HG03521 (cell line): ENCODE measurements at regions not wholly inside any gene's neighbourhood (a gene's known extent, or its start where the extent isn't known, plus 50 kb on each side); places are given as distances from the start of the nearest gene placed in this dataset.
"Not testable (repeated sequence)": the region's sequence is repeated elsewhere in the genome, so short reads cannot be mapped to it uniquely, and the experiment has no call there.

Source experiments
- ATAC-seq: cut with Tn5 transposase; IDR thresholded peaks from one replicate; pipeline ENCODE4 v1.9.1; 2021; ENCODE audit warnings: mild to moderate bottlenecking, moderate library complexity; ENCODE audit not compliant: unreplicated experiment

DNA sequence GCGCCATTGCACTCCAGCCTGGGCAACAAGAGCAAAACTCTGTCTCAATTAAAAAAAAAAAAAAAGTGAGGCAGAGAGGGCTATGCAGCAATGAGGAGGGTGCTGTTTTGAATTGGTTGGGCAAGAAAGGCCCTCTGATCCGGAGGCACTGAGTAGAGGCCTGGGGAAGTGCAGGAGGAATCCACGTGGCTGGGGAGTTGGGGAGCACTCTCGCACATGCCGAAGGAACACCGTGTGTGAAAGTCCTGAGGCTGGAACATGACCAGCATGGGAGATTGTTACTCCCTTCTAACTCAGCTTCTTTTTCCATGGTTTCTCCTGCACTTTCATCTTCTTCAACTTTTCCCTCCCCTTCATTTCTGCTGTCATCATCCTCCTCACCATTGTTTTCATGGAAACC is 347.9 kb upstream of the HS6ST1 start:
- ATAC-seq: no peak

DNA sequence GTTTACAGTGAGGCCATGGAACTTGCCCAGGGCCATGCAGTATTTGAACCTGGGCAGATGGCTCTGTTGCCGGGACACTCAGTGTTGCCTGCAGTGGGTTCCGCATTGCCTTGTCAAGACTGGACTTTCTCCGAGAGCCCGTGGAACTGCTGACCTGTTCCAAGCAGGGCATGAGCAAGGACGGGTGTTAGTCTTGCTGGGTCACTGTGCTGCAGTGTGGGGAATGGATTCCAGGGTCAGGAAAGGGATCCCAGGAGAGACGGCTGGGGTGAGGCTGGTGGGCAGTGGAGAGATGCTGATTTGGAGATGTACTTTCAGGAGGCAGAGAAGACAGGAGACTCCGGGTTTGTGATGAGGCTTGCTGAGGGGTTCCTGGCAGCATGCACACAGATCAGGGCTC is 348.7 kb upstream of the HS6ST1 start:
- ATAC-seq: no peak

DNA sequence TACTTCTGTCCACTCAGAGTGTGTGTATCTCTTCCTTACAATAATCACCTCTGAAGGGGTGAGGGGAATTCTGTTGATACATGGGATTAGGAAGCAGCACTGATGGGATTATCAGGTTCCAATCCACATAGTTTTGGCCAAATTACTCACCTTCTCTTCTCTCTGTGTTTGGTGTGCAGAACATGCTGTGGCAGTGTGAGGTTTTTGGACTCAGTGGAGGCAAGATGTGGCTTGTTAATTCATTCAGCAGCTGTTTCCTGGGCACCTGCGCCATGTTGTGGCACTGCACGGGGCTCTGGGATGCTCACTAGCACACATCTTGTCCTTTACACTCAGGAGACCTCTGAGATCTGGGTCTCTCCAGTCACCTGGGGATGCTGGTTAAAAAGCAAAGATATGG is 350.3 kb upstream of the HS6ST1 start:
- no peak for ATAC-seq

DNA sequence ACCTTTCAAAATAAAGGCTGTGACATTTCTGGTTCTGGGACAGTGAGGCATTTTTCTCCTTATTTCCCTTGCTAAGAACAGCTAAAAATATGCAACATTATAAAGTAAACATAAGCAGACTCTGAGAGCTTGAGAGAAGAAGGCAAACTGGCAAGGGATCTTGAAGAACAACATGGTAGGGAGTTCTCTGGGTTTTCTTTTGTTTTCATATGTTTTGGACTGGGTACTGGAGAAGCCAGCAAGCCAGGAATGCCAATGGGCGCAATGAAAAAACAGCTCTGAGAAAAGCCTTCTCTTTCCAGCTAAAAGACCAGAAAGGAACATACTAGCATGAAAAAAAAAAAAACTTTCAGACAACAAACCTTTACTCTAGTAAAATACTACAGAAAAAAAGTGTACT is 351.4 kb upstream of the HS6ST1 start:
- ATAC-seq: no peak

DNA sequence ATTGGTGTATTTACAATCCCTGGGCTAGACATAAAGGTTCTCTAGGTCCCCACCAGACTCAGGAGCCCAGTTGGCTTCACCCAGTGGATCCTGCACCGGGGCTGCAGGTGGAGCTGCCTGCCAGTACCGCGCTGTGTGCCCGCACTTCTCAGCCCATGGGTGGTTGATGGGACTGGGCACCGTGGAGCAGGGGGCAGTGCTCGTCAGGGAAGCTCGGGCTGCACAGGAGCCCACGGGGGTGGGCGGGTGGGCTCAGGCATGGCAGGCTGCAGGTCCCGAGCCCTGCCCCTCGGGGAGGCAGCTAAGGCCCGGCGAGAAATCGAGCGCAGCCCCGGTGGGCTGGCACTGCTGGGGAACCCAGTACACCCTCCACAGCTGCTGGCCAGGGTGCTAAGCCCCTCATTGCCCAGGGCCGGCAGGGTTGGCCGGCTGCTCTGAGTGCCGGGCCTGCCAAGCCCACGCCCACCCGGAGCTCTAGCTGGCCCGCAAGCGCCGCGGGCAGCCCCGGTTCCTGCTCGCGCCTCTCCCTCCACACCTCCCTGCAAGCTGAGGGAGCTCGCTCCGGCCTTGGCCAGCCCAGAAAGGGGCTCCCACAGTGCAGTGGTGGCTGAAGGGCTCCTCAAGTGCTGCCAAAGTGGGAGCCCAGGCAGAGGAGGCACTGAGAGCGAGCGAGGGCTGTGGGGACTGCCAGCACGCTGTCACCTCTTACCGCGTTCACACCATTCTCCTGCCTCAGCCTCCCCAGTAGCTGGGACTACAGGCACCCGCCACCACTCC is 353.5 kb upstream of the HS6ST1 start:
- ATAC-seq: not testable (repeated sequence)

DNA sequence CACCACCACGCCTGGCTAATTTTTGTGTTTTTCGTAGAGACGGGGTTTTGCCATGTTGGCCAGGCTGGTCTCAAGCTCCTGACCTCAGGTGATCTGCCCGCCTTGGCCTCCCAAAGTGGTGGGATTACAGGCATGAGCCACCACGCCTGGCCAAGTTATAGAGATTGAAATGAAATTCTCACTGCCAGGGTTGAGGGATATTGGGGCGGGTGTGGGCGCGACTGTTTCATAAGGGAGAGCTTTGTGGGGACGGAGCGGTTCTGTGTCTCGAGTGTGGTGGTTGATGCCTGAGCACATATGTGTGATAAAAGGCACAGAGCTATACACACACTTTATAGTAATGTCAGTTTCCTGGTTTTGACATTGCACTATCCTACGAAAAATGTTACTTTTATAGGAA is 361.0 kb upstream of the HS6ST1 start:
- not testable (repeated sequence) for ATAC-seq

DNA sequence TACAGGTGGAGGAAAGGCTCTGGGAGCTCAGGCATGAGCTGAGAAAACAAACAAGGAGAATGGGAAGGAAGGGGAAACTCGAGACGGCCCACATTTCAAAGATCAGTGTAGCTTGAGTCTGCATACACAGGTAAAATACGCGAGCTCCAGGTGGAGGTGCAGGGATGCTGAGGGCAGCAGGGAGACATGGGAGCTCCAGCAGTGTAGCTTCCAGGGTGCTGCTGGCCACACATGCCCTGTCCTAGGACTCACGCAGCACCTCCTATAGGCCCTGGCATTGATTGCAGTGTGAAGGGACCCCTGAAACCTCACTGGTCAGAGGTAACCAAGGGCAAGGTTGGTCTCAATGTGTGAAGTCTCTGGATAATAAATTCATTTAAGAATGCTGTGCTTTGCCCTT is 362.8 kb upstream of the HS6ST1 start:
- ATAC-seq: no peak

DNA sequence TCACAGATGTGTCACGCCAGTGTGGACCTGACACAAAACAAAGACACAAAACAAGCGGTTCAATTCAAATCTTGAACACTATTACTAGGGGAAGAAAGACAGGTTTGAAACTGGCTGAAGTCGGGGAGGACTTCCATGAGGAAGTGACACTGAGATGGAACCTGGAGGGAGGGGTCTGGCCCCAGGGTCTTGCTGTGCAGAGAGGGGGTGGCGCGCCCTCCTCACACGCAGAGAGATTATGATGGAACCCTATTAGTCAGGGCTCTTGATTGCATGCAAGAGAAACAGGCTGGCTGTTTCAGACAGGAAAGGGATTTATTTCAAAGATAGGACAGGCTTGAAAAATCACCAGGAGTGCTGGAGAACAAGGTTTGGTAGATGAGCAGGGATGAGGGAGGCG is 363.6 kb upstream of the HS6ST1 start:
- no peak for ATAC-seq

DNA sequence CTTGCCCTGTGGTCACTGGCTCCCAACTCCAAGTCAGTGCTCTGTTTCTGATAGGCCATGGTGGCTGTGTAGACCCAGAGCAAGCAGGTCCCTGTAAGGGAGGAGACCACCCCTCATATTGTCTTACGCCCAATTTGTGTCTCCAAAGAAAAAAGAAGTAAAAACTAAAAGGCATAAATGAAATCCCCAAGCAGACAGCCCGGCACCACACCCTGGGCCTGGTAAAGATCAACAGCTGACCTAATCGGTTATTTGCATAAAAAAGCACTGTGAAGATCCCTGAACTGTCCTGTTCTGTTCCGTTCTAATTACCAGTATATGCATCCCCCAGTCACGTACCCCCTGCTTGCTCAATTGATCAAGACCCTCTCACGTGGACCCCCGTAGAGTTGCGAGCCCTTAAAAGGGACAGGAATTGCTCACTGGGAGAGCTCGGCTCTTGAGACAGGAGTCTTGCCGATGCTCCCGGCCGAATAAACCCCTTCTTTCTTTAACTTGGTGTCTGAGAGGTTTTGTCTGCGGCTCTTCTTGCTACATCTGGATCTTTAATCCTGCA is 364.1 kb upstream of the HS6ST1 start:
- ATAC-seq: no peak

DNA sequence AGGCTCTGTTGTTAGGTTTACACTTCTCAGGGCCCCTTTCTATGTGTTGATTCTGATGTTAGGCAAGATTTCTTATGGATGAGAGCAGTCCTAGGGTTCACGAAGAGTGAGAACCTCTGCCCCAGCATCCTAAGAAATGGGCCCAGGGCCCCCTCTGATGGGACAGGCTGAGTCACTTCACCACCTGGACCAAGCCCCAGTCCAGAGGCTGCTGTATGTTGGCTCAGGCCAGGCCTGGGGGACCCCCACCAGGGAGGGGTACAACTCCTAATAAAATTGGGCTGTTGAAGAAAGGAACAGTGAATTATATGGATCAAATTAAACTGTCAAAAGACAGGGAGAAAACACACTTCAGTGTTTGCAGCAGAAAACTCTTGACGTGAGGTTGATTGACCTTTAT is 365.9 kb upstream of the HS6ST1 start:
- ATAC-seq: no peak

DNA sequence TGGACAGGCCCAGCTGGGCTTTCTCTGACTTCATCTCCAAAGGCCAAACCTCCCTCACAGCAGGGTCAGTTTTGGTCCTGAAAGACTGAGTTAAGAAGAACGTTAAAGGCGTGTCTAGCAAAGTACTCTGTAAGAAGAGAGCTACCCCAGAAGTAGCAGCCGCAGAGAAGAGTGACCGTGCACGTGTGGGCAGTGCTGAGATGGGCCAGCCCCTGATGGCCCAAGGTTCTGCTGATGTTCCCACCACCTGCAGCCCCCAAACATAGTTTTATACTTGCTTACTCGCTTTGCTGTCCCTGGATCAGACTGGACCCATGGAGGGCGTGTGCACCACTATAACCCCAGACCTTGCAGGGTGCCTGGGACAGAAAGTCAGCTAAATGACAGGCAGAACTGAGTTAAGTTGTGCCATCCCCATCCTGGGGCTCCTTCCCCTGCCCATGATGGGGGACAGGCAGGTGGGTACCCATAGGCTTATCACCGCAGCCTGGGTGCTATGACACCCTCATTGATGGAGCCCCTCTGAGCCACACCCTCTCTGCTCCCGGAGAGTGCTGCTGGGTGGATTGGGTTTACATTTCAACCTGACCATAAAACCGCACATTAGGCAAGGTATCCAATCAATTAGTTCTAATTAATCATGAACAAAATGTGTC is 367.3 kb upstream of the HS6ST1 start:
- ATAC-seq: no peak

DNA sequence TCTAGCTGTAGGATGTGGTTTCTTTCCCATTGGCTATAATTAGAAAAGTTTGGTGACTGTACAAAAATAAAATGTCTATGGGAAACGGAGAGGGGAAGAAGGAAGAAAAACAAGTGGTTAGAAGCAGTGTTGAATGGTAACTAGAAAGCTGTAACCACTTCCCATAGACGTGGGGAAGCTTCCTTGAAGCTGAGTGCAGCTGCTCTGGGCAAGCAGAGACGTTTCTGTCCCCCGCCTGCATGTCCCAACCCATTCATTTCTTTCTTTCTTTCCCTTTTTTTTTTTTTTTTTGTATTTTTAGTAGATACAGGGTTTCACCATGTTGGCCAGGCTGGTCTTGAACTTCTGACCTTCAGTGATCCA is 367.8 kb upstream of the HS6ST1 start:
- ATAC-seq: no peak

DNA sequence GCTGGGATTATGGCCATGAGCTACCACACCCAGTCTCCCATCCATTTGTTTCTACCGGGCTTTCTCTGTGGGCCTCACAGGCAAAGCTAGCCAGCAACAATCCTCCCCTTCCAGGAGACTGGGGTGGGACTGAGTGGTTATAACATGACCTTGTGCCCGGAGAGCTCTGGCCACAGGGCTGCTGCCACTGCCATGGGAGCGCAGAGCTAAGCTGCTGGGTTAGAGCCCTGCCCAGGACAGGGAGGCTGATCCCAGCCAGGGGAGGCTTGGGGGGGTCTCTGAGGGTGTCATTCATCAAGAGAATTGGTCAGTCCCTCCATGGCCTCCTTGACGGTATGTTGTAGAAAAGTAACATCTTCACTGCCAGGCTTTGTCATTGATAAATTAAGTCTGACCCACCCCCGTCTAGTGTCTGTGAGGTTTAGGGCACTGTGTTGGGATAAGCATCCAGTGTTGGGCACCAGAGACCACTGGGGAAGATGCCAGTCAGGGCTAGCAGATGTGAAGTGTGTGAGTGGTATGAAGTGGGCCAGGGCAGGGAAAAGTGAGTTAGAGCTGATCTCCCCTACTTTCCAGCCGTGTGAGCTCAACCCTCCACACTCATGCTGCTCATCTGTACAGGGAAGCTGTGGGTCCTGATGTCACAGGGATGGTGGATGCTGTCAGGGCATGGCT is 368.4 kb upstream of the HS6ST1 start:
- ATAC-seq: no peak

DNA sequence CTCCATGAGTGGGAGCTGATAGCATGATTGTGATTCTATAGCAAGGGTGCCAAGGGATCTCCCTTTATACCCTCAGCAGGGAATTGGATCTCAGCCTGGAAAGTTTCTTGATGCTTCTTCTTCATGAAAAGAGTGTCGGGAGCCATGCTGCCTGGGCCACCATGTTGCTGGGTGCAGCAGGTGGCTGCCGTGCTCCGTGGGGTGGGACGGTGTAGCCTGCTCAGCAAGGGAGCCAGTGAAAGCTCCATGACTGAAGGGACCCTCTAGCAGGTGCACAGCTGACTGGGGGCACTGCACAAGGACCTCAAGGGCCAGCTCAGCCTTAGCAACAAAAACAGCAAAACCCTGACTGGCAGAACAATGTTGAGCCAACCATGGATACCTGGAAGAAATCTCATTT is 368.9 kb upstream of the HS6ST1 start:
- no peak for ATAC-seq

DNA sequence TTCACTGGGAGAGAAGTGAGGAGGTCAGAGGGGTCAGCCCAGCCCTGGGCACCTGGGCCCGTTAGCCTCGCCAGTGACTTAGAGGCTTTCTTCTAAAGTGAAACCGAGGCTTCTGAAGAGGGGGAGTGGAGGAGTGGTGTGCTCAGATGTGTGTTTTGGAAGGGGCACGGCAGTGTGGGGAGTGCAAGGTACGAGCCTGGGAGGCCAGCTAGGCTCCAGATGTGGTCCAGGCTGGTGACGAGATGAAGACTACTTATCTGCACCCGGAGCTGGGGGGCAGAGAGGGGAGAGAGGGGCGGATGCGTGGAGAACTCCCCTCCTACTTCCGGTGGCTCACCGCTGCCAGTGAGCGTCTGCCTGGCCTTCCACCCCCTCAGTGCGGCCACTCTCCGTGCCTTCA is 371.3 kb upstream of the HS6ST1 start:
- ATAC-seq: no peak

DNA sequence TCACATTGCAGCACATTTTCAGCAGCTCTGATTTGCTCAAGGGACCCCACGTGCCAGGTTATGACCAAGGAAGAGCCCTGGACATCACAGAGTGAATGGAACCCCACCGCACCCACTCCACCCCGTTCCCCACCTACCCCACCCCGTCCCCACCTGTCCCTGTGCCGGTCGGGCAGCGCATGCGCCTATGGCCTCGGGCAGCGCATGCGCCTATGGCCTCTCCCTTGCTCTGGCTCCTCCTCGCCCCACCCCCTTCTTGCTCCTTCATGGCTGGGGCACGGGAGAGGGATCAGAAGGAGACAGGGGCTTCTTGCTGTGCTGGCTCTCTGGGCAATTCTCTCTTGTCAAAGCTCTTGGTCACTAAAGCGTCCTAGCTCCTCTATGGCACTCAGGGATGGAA is 371.8 kb upstream of the HS6ST1 start:
- no peak for ATAC-seq

DNA sequence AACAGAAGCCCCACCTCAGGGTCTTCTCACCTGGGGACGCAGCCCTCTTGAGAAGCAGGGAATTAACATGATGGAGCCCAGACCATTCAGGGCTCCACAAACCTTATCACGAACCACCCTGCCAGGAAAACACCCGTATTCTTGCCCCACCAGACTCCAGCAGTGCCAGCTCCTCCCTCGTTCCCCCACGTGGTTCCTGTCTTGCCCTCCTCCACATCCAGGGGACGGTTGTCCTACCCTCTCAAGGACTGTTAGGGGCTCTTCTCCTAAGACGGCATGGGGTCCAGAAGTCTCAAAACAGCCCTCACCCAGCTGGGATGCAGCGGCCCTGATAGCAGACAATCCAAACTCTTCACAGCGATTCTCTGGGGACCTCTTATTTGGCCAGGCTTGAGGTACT is 372.2 kb upstream of the HS6ST1 start:
- ATAC-seq: no peak

DNA sequence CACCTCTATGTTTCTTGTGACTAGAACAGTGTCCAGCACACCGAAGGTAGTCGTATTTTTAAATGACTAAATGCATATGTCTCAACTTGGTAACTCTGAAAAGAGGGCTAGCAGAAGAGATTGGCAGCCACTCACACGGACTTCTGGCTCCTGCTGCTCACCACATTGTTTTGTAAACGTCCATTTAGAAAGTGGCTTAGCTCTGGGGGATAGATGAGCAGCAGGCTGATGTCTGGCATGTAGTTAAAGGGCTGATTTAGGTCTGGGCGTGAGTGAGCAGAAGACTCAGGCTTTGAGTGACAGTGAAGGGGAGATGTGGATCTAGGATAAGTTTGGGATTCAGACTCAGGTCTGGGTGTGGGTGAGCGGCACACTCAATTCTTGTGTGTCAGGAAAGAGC is 372.9 kb upstream of the HS6ST1 start:
- ATAC-seq: no peak

DNA sequence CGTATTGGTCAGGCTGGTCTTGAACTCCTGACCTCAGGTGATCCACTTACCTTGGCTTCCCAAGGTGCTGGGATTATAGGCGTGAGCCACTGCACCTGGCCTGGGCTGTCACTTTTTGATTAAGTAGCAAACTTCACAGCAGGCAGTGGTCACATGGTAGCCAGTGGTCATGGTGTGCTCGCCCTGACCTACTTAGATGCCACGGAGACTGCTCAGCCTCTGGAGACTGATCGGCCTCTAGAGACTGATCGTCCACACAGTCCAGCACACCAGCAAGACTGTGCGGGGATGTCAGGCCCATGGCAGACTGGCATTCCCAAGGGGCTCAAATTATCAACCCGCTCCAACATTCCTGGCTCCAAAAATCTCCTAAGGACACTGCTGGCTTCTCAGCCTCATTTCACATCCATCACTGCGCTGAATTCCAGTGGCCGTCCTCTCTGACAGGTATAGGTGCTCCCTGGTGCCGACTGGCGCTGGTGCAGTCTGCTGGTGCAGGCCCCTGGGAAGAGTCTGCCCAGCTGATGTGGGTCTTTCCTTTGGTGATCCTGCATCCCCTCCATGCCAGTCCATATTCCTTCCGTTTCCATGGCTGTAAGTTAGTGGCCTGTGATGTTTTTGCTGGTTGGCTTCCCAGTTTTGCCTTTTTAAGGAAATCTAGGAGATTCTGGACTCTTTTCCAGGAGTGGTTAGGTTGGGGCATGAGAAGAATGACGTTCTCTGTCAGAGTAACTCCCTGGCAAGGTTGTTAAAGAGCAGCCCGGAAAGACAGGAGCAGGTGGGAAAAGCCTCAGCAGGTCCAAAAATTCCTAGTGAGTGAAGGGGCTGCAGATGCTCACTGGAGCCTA is 374.5 kb upstream of the HS6ST1 start:
- no peak for ATAC-seq

DNA sequence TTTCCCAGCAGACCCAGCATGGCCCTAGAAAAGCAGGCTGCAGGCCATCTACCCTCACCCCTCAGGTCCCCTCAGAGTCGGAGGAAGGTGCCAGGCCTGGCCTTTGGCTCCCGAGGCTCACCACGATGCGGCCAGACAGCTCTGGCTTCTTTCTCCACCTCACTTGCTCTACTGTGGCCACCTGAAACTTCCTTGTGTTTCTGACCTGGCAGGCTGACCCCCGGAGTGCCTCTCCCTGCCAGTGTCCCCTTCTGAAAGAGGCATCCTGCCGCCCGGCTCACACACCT is 375.0 kb upstream of the HS6ST1 start:
- no peak for ATAC-seq

DNA sequence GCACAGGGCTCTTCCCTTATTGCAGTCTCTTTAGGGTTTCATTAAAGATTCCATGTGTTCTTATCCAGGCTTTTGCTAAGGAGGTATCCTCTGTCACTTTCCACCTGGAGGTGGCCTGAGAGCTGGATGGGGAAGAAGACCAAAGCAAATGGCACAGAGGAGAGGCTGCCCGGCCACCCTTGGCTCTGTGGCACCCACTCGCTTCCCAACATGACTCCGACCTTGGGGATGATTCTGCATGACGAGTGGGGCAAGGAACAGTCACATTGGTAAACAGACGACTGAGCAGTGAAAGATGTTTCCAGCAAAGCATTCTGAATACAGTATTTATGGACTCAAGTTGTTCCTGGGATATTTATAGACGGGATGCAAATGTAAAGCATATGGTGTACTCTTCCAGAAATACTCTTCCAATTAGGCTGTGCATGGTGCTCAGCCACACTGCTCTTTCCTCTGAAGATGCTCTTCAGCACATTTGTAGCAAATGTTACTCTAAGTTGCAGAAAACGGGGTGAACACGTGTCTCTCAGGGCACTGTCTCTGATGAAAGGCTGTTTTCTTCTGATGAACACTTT is 377.1 kb upstream of the HS6ST1 start:
- ATAC-seq: no peak
